HFF-Myc (cell line): ENCODE measurements at regions not wholly inside any gene's neighbourhood (a gene's known extent, or its start where the extent isn't known, plus 50 kb on each side); places are given as distances from the start of the nearest gene placed in this dataset.

Source experiments
- DNase-seq: peaks from one replicate; pipeline ENCODE4 v3.0.0-alpha.2; 2011; ENCODE audit warnings: low read depth; ENCODE audit errors: extremely low read depth
- H3K4me3 ChIP-seq: replicated peaks from 2 replicates; pipeline ENCODE4 v1.5.1; 2011; ENCODE audit warnings: low read depth, mild to moderate bottlenecking, control low read depth, low read length
- TF ChIP-seq, protein P1 (sequence below): IDR thresholded peaks from 2 replicates; pipeline ENCODE4 v1.5.1; 2012; ENCODE audit warnings: mild to moderate bottlenecking, low read depth, low read length, control low read depth; ENCODE audit errors: missing control alignments

DNA sequence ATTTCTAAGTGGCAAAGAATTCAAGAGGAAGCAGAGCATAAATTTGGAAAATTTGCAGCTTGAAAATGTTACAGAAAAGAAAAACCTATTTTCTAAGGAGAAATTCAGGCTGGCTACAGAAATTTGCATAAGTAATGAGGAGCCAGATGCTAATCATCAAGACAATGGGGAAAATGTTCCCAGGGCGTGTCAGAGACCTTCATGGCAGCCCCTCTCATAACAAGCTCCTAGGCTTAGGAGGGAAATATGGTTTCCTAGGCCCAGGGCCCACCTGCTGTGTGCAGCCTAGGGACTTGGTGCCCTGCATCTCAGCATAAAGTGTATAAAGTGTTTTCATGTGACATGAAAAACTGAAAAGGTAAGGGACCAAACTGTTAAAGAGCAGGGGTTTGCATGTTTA is 1796.3 kb upstream of the FLRT2 start:
- DNase-seq: no peak
- H3K4me3 ChIP-seq: no peak overlapping the region
- TF ChIP-seq, protein P1, sequence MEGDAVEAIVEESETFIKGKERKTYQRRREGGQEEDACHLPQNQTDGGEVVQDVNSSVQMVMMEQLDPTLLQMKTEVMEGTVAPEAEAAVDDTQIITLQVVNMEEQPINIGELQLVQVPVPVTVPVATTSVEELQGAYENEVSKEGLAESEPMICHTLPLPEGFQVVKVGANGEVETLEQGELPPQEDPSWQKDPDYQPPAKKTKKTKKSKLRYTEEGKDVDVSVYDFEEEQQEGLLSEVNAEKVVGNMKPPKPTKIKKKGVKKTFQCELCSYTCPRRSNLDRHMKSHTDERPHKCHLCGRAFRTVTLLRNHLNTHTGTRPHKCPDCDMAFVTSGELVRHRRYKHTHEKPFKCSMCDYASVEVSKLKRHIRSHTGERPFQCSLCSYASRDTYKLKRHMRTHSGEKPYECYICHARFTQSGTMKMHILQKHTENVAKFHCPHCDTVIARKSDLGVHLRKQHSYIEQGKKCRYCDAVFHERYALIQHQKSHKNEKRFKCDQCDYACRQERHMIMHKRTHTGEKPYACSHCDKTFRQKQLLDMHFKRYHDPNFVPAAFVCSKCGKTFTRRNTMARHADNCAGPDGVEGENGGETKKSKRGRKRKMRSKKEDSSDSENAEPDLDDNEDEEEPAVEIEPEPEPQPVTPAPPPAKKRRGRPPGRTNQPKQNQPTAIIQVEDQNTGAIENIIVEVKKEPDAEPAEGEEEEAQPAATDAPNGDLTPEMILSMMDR: no peak

DNA sequence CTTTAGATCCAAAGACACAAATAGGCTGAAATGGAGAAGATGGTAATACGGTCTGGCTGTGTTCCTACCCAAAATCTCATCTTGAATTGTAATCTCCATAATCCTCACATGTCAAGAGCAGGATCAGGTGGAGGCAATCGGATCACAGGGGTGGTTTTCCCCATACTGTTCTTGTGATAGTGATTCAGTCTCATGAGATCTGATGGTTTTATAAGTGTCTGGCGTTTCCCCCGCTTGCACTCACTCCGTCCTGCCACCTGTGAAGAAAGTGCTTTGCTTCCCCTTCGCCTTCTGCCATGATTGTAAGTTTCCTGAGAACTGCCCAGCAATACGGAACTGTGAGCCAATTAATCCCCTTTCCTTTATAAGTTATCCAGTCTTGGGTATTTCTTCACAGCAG is 1795.5 kb upstream of the FLRT2 start:
- no peak overlapping the region for H3K4me3 ChIP-seq
- TF ChIP-seq, protein P1: no peak
- no peak for DNase-seq

DNA sequence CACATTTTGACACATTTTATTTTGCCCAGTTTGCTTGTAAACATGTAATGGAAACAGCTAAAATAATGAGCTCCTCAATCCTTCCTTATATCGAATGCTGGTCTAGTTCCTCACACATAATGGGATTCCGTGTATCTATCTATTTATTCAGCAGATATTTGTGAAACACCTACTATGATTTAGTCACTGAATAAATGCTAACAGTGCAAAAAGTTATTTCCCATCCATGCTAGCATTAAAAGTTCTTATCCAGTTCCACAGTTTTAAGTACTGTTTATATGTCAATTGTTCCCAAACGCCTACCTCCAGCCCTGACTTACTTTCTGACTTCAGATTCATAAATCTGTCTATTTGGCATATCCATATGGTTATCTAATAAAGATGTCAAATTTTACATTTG is 1788.7 kb upstream of the FLRT2 start:
- no peak for DNase-seq
- TF ChIP-seq, protein P1: no peak
- no peak overlapping the region for H3K4me3 ChIP-seq

DNA sequence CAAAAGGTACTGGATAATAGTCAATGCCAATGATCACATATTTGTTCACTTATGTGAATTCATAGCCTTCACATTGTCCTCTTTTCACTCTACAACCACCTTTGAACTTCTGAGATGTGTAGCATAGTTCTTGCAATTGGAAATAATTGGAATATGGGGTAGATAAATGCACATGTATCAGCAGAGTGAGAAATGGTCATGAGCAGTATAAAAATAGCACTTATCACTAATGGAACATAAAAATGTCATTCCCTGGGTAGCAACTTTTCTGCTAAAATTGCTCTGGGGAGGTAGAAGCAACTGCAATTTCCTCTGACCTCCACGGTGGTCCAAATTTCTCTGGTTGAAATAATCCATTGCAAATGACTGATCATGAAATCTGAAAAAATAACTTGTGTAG is 1785.7 kb upstream of the FLRT2 start:
- TF ChIP-seq, protein P1: no peak
- no peak for DNase-seq
- H3K4me3 ChIP-seq: no peak overlapping the region

DNA sequence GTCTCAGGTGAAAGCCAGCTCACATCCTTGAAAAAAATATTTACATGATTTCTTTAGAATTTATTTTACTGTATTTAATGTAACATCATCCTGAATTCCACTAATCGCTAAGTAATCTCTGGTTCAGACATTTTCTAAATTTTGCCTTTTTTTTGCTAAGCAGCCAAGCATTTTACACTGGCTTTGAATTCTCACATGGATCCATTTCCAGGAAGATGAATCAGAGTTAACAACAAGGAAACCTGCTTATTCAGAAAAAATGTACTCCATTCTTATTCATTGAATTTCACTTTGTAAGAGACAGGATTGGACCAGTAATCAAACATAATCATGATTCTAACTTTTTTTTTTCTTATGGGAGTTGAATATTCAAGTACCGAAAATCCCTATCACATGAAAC is 1785.1 kb upstream of the FLRT2 start:
- H3K4me3 ChIP-seq: no peak overlapping the region
- TF ChIP-seq, protein P1: no peak
- no peak for DNase-seq

DNA sequence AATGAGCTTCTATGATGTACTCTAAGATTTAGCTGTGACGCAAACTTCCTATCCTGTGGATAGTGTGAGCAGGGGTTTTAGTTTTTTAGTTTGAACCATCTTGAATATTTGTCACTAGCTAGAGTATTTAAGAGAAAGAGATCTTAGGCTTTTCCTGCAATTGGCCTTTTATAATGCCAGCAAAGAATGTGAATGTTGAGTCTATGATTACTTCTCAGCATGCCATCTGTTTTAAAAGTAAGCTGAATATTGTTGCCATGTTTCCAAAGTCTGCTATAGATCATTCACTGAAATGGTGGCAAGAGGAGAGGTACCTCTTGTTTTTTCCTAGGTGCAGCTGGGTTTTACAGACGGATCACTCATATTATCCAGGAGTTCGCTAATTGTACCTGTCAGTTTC is 1783.6 kb upstream of the FLRT2 start:
- no peak overlapping the region for H3K4me3 ChIP-seq
- no peak for DNase-seq
- TF ChIP-seq, protein P1: no peak

DNA sequence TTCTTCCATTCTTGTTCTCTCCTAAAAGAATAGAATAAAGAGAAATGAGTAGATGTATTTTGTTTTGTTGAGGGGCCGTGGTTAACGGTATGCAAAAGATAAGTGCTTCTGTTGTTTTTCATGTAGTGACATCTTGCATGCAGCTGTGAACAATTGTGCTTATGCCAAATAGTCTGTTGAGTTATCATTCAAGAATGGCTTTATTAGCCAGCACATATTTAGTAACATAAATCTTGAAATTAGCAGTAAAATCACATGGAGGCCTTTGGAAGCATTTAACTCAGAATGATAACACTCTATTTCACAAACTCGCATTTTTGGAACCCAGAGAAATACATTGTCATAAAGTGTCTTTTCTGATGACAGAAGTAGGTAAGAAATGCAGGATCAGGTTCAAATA is 1772.0 kb upstream of the FLRT2 start:
- TF ChIP-seq, protein P1: no peak
- DNase-seq: peak; percentile 53
- H3K4me3 ChIP-seq: no peak overlapping the region
